B cell (primary cell): ENCODE measurements at regions not wholly inside any gene's neighbourhood (a gene's known extent, or its start where the extent isn't known, plus 50 kb on each side); places are given as distances from the start of the nearest gene placed in this dataset.

ENCODE experiments used
- ATAC-seq: fragments of 200-7000 bp; cut with Tn5 transposase; one replicate; pipeline ENCODE4 v1.10.0; 2021; ENCODE audit warnings: low read depth, mild to moderate bottlenecking, moderate number of reproducible peaks, moderate library complexity
- CTCF ChIA-PET: fragments of 350-600 bp; sonication (Branson Sonifier 250); formaldehyde crosslinking; loops from one replicate; lab custom pipeline; 2021; ENCODE audit warnings: antibody characterized with exemption, inconsistent platforms; lab: Charles Lee
- POLR2A ChIA-PET: fragments of 350-600 bp; sonication (Branson Sonifier 250); formaldehyde crosslinking; loops from one replicate; lab custom pipeline; 2021; ENCODE audit warnings: antibody characterized with exemption; lab: Charles Lee
- DNase-seq: peaks from one replicate; pipeline ENCODE4 v3.0.0; 2013
- H2AFZ ChIP-seq: 2 replicates; pipeline ENCODE4 v1.6.1; 2012; ENCODE audit warnings: mild to moderate bottlenecking, low read depth, low read length; ENCODE audit not compliant: insufficient read depth, poor library complexity, severe bottlenecking
- H3K27ac ChIP-seq, 2 donors: 1 replicate in 1 of 2; 2 replicates in 1 of 2; pipeline ENCODE4 v1.5.1; 2012 to 2013; ENCODE audit warnings: low read length in 2 of 2, mild to moderate bottlenecking in 2 of 2, moderate library complexity in 1 of 2
- H3K27me3 ChIP-seq, 4 experiments: fragments of 200-600 bp in 1 of 4; sonication (generic) in 1 of 4; replicated peaks in 1 of 4; 1 replicate in 2 of 4; 2 replicates in 2 of 4; pipeline versions ENCODE4 v1.6.1 to v1.7.0; 2013 to 2016; ENCODE audit warnings: low read length in 3 of 4, mild to moderate bottlenecking in 2 of 4, mixed read lengths in 1 of 4, moderate library complexity in 1 of 4; ENCODE audit not compliant: insufficient read depth in 4 of 4, control insufficient read depth in 3 of 4; ENCODE audit errors: control extremely low read depth in 1 of 4
- H3K36me3 ChIP-seq, 2 experiments: replicated peaks in 1 of 2; 1 replicate in 1 of 2; 2 replicates in 1 of 2; pipeline versions ENCODE4 v1.6.1 to v1.7.1; 2013; ENCODE audit warnings: low read length in 1 of 2; ENCODE audit not compliant: insufficient read depth in 2 of 2, control insufficient read depth in 1 of 2; ENCODE audit errors: control extremely low read depth in 1 of 2, extremely low read depth in 1 of 2
- H3K4me1 ChIP-seq, 2 donors: fragments of 200-600 bp in 1 of 2; sonication (generic) in 1 of 2; 1 replicate in 1 of 2; 2 replicates in 1 of 2; pipeline versions ENCODE4 v1.5.1 to v1.6.1; 2013 to 2017; ENCODE audit warnings: low read length in 2 of 2; ENCODE audit not compliant: control insufficient read depth in 2 of 2, insufficient read depth in 2 of 2
- H3K4me2 ChIP-seq: replicated peaks from 2 replicates; pipeline ENCODE3; 2012; ENCODE audit warnings: mild to moderate bottlenecking, low read depth, low read length; ENCODE audit not compliant: poor library complexity, severe bottlenecking
- H3K4me3 ChIP-seq, 5 experiments: fragments of 200-600 bp in 1 of 5; sonication (generic) in 1 of 5; 1 replicate in 3 of 5; 2 replicates in 2 of 5; pipeline versions ENCODE4 v1.5.1 to v1.7.0; 2011 to 2016; ENCODE audit warnings: low read length in 4 of 5, mild to moderate bottlenecking in 4 of 5, low read depth in 2 of 5, control low read depth in 1 of 5, moderate library complexity in 1 of 5; ENCODE audit not compliant: insufficient read depth in 1 of 5; ENCODE audit errors: control extremely low read depth in 1 of 5, extremely low read depth in 1 of 5
- H3K79me2 ChIP-seq: fragments of 200-600 bp; sonication (generic); one replicate; pipeline ENCODE4 v1.6.0; 2016; ENCODE audit warnings: low read length; ENCODE audit not compliant: control insufficient read depth, insufficient read depth
- H3K9ac ChIP-seq: fragments of 200-600 bp; sonication (generic); 2 replicates; pipeline ENCODE4 v1.6.1; 2017; ENCODE audit warnings: mild to moderate bottlenecking, low read length, moderate library complexity
- H3K9me3 ChIP-seq, 3 donors: one replicate each; pipeline versions ENCODE4 v1.6.1 to v1.7.1; 2013; ENCODE audit warnings: low read length in 2 of 3; ENCODE audit not compliant: control insufficient read depth in 2 of 3, insufficient read depth in 1 of 3; ENCODE audit errors: control extremely low read depth in 1 of 3
- H4K20me1 ChIP-seq: 2 replicates; pipeline ENCODE4 v1.6.0; 2012; ENCODE audit warnings: mild to moderate bottlenecking, low read length; ENCODE audit not compliant: insufficient read depth, control insufficient read depth, poor library complexity, severe bottlenecking
- H3K27ac Mint-ChIP-seq: one replicate; pipeline ENCODE4 v1.8.0; 2021; ENCODE audit warnings: mixed read lengths
- H3K27me3 Mint-ChIP-seq: one replicate; pipeline ENCODE4 v1.8.0; 2021; ENCODE audit warnings: mixed read lengths
- H3K4me1 Mint-ChIP-seq: one replicate; pipeline ENCODE4 v1.8.0; 2021; ENCODE audit warnings: mixed read lengths
- H3K4me3 Mint-ChIP-seq: one replicate; pipeline ENCODE4 v1.8.0; 2021; ENCODE audit warnings: mixed read lengths
- H3K9me3 Mint-ChIP-seq: one replicate; pipeline ENCODE4 v1.8.0; 2022; ENCODE audit warnings: mixed read lengths; ENCODE audit not compliant: insufficient read depth
- EZH2 ChIP-seq: IDR thresholded peaks from 2 replicates; pipeline ENCODE4 v1.6.1; 2012; ENCODE audit warnings: borderline replicate concordance, low read depth, mild to moderate bottlenecking, moderate library complexity, low read length; ENCODE audit not compliant: insufficient read depth, poor library complexity, severe bottlenecking
- WGBS: methylation state at CpG from one replicate; pipeline ENCODE4 v1.1.5; 2013; ENCODE audit warnings: missing lambda C conversion rate; ENCODE audit not compliant: insufficient coverage; 5-methylcytosine and 5-hydroxymethylcytosine counted together
- intact Hi-C: fragments of 100-400 bp; cut with micrococcal nuclease; formaldehyde crosslinking; loops from one replicate; pipeline ENCODE4 v1.10.0; 2022
- TF ChIP-seq, protein P1 (sequence below): fragments of 200-600 bp; IDR thresholded peaks from one replicate; pipeline ENCODE4 v1.8.0; 2022; ENCODE audit warnings: antibody characterized with exemption, mild to moderate bottlenecking

DNA sequence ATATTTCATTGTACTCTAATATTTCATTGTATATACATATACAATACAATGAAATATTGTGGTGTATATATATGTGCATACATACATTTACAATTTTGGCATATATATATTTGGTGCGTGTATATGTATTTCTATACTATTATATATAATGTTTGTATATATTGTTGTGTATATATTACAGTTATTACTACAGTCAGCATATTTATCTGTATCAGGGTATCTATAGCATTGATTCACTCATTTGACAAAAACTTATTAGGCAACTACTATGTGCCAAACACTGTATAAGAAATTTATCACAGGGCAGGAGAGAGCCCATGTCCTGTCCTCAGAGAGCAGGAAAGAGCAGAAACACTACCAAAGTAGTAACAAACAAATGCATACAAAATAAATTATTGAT, 910.6 kb downstream of the QKI start:
- no peak for ATAC-seq
- TF ChIP-seq, protein P1, sequence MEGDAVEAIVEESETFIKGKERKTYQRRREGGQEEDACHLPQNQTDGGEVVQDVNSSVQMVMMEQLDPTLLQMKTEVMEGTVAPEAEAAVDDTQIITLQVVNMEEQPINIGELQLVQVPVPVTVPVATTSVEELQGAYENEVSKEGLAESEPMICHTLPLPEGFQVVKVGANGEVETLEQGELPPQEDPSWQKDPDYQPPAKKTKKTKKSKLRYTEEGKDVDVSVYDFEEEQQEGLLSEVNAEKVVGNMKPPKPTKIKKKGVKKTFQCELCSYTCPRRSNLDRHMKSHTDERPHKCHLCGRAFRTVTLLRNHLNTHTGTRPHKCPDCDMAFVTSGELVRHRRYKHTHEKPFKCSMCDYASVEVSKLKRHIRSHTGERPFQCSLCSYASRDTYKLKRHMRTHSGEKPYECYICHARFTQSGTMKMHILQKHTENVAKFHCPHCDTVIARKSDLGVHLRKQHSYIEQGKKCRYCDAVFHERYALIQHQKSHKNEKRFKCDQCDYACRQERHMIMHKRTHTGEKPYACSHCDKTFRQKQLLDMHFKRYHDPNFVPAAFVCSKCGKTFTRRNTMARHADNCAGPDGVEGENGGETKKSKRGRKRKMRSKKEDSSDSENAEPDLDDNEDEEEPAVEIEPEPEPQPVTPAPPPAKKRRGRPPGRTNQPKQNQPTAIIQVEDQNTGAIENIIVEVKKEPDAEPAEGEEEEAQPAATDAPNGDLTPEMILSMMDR, result no peak
- no peak for TF ChIP-seq EZH2
- H3K27me3 Mint-ChIP-seq, result no peaks in the 10 kb centered on the region
- H2AFZ ChIP-seq, result no peak overlapping the region
- H3K4me3 Mint-ChIP-seq, result no peak overlapping the region
- CTCF ChIA-PET, result no interaction called here
- H3K4me2 ChIP-seq, result no peak overlapping the region
- H3K36me3 ChIP-seq, result no peaks in the 10 kb centered on the region
- H4K20me1 ChIP-seq, result no peaks in the 10 kb centered on the region
- H3K9me3 Mint-ChIP-seq, result peaks cover 2% of the 10 kb centered on the region
- H3K79me2 ChIP-seq, result no peaks in the 10 kb centered on the region
- no peak overlapping the region for H3K27ac Mint-ChIP-seq
- H3K4me1 ChIP-seq, result no peaks in the 10 kb centered on the region
- no peak for DNase-seq
- POLR2A ChIA-PET, result no interaction called here
- H3K9me3 ChIP-seq, result peaks cover 0 to 4% (median 0%) of the 10 kb centered on the region in 3 donors
- no peaks in the 10 kb centered on the region for H3K27me3 ChIP-seq
- no CpG with 5 or more reads among the region's 1 CpG for WGBS
- no peaks in the 10 kb centered on the region for H3K4me1 Mint-ChIP-seq
- intact Hi-C loops, result no loop called here
- H3K27ac ChIP-seq, result no peak overlapping the region
- no peak overlapping the region for H3K4me3 ChIP-seq
- no peak overlapping the region for H3K9ac ChIP-seq

DNA sequence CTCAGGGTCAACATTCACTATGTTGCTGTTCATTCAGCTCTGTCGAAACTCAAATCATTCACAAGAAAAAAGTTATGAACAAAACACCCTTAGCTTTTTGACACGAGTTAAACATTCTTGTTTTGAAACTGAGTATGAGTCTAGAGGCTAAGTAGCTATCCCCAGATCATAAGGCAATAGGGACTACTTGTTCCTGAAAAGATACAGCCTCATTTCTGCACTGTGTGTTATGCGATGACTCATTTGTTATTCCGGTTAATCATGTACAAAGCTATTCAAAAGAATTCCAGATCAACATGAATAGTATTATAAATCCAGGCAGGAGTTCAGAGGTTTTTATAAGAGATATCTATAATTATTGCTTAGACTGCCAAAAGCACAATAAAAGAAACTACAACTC, 908.0 kb downstream of the QKI start:
- Mint-ChIP-seq H3K9me3 (peaks cover 2% of the 10 kb centered on the region), H3K4me1 (no peaks in the 10 kb centered on the region), H3K27me3 (no peaks in the 10 kb centered on the region), H3K27ac (no peak overlapping the region), H3K4me3 (no peak overlapping the region)
- TF ChIP-seq EZH2, result no peak
- TF ChIP-seq, protein P1, result no peak
- H3K4me2 ChIP-seq, result no peak overlapping the region
- ChIA-PET CTCF (no interaction called here), POLR2A (no interaction called here)
- intact Hi-C loops, result no loop called here
- H3K36me3 ChIP-seq, result no peaks in the 10 kb centered on the region
- H3K79me2 ChIP-seq, result no peaks in the 10 kb centered on the region
- no peak overlapping the region for H3K27ac ChIP-seq
- no peak overlapping the region for H3K4me3 ChIP-seq
- no peaks in the 10 kb centered on the region for H4K20me1 ChIP-seq
- peaks cover 0 to 4% (median 0%) of the 10 kb centered on the region in 3 donors for H3K9me3 ChIP-seq
- no CpG with 5 or more reads among the region's 4 CpGs for WGBS
- H3K9ac ChIP-seq, result no peak overlapping the region
- no peak for DNase-seq
- H3K4me1 ChIP-seq, result no peaks in the 10 kb centered on the region
- no peak overlapping the region for H2AFZ ChIP-seq
- no peak for ATAC-seq
- H3K27me3 ChIP-seq, result no peaks in the 10 kb centered on the region
